ENCODE measurements at regions not wholly inside any gene's neighbourhood (a gene's known extent, or its start where the extent isn't known, plus 50 kb on each side); places are given as distances from the start of the nearest gene placed in this dataset.

DNA sequence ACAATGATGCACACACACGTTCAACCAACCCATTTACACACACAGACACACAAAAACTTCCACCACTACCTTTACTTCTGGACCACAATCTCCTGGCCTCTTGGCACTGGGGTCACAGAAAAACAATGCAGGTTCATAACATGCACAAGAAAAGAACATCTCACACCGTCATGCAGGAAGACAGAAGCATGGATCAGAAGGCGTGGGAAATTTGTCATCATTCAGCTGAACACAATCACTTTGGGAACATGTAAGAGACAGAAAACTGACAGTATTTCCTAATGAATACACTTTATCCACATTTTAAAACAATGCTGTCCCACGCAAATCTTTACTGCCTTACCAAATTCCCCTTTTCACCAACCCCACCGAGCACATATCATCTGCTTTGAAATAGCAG lies 501.9 kb upstream of the KLHL29 start:
- TF ChIP-seq CTCF (IDR thresholded peaks at IDR 0.05; ENCODE audit: low read depth, low read length, missing control alignments) = no peak

DNA sequence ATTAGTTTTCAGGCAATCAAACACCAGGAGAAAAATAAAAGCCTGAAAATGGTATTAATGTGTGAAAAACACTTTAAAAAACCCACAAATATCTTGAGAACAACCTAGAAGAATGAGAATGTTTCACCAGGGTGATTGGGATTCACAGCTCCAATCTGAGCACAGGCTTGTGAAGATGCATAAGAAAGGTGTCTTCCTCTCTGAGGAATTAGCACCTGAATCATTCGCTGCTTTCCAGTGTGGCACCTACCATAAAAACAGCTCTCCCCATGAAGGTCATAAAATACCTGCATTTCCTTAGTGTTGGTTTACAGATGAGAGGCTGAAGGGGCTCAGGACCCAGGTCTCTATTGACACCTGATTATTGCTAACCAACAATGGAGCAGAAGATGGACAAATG lies 499.7 kb upstream of the KLHL29 start:
- TF ChIP-seq CTCF (IDR thresholded peaks at IDR 0.05; ENCODE audit: low read depth, low read length, missing control alignments) = no peak
- no peak for DNase-seq (ENCODE audit: extremely low read depth, low read depth)
- no peak overlapping the region for H3K4me3 ChIP-seq (replicated peaks; ENCODE audit: low read depth, low read length)

More for the DNA sequence above, 501.9 kb upstream of the KLHL29 start:
- no peak for DNase-seq (ENCODE audit: extremely low read depth, low read depth)
- no peak overlapping the region for H3K4me3 ChIP-seq (replicated peaks; ENCODE audit: low read depth, low read length)

DNA sequence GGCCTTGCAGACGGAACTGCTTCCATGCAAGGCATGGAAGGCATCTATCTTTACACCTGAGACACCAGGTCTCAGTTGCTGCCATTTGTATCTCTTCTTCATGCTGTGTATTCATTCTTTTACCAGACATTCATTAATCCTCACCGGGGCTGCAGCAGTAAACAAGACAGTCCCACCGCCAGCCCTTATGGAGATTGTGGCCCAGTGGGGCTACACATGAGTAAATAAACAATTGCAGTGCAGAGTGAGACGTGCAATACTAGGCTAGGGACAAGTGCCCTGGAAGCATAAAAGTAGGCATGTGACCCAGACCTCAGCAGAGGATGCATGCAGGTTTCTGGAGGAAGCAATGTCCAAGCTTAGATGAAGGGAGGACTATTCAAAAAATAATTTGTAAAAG lies 497.6 kb upstream of the KLHL29 start:
- no peak for DNase-seq (ENCODE audit: extremely low read depth, low read depth)
- H3K4me3 ChIP-seq (replicated peaks; ENCODE audit: low read depth, low read length) = no peak overlapping the region
- no peak for TF ChIP-seq CTCF (IDR thresholded peaks at IDR 0.05; ENCODE audit: low read depth, low read length, missing control alignments)

DNA sequence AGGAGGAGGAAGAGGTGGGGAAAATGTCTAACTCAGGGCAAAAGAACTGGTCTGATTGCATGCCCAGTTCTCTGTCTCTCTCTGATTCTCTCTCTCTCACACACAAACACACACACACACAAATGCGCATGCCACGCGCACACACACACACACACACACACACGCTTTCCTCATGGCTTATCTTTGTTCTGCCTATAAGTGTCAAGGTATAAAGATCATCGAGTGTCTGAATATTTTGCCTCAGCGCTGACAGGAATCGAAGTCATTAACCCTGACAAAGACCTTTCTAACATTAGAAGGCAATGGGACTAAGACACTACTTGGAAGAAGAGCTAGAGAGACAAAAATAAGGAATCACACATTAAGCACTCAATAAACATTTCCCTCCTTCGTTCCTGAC lies 497.1 kb upstream of the KLHL29 start:
- DNase-seq (ENCODE audit: extremely low read depth, low read depth) = no peak
- no peak for TF ChIP-seq CTCF (IDR thresholded peaks at IDR 0.05; ENCODE audit: low read depth, low read length, missing control alignments)
- no peak overlapping the region for H3K4me3 ChIP-seq (replicated peaks; ENCODE audit: low read depth, low read length)

DNA sequence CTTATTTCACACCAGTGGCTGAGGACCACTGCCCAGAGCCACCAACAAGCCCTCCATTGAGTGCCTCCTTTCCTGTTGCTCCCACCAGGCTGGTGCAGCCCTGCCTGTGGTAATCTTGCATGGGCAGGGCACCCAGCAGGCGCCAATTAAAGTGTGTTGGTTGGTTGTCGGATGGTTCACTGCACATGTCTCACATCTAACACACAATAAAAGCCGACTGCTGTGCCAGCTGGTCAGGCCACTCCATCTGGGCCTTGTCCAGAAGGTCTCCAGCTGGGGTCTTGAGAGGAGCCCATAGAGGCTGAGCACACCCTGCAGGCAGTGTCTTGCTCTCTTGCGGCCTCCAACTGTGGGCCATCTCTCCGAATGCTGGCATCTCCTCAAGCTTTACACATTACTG lies 494.8 kb upstream of the KLHL29 start:
- TF ChIP-seq CTCF (IDR thresholded peaks at IDR 0.05; ENCODE audit: low read depth, low read length, missing control alignments) = no peak
- H3K4me3 ChIP-seq (replicated peaks; ENCODE audit: low read depth, low read length) = no peak overlapping the region
- no peak for DNase-seq (ENCODE audit: extremely low read depth, low read depth)

DNA sequence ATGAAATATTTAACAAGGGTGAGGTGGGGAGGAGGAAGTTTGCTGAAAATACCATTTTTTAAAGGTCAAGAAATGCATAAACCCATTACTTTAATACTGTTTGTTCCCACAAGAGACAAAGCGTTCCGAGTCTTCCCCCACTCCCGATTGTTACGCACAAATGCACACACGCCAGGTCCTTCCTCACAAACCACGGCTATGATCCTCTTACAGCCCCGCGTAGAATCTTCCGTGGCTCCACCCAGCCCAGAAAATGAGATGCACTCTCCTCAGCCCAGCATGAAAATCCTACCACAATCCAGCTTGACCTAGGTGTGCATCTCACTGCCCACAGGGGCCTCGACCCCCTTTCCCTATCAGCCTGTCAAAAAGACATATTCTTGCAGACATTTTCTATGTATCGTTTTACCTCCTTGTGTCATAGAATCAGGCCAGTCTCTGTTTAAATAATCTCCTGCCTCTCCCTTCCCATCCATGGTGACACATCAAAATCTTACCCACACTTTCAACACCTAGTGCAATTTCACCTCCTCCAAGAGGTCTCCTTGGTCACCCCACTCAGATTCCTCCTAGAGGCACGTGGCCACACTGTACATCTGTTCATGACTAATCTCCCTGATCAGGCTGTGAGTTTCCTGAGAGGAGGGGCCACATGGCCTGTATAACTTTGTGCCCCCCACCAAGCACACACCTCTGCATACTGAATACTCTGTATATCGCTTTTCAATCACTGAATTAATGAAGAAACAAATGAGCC lies 491.0 kb upstream of the KLHL29 start:
- TF ChIP-seq CTCF (IDR thresholded peaks at IDR 0.05; ENCODE audit: low read depth, low read length, missing control alignments) = no peak
- no peak overlapping the region for H3K4me3 ChIP-seq (replicated peaks; ENCODE audit: low read depth, low read length)
- no peak for DNase-seq (ENCODE audit: extremely low read depth, low read depth)

DNA sequence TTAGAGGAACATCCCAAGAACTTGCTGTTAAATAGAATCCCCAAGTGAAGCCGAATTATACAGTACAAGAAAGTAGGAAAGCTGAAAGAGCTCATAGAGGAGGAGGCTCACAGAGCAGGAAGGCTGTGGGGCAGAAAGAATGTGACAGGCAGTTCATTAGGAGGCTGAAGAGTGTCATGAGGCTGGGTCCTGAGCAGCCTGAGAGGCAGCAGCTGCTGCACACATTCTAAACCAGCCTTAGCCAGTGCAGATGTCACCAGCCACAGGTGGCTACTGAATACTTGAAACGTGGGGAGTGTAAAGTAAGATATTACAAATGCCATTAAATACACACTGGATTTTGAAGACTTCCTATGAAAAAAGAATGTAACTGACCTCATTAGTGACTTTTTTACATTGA lies 490.2 kb upstream of the KLHL29 start:
- no peak overlapping the region for H3K4me3 ChIP-seq (replicated peaks; ENCODE audit: low read depth, low read length)
- TF ChIP-seq CTCF (IDR thresholded peaks at IDR 0.05; ENCODE audit: low read depth, low read length, missing control alignments) = no peak
- no peak for DNase-seq (ENCODE audit: extremely low read depth, low read depth)

Data from HFF-Myc (cell line).